ENCODE measurements at regions not wholly inside any gene's neighbourhood (a gene's known extent, or its start where the extent isn't known, plus 50 kb on each side); places are given as distances from the start of the nearest gene placed in this dataset.
"Not testable (repeated sequence)": the region's sequence is repeated elsewhere in the genome, so short reads cannot be mapped to it uniquely, and the experiment has no call there.

GRCh38 chr11:15845261-15845660, 511.1 kb downstream of the SOX6 start:
- H3K4me1 ChIP-seq (ENCODE audit: low read length), result no peaks in the 10 kb centered on the region
- H3K4me2 ChIP-seq (ENCODE audit: low read length), result no peak overlapping the region
- H3K27me3 ChIP-seq (ENCODE audit: low read depth, low read length), result no peaks in the 10 kb centered on the region
- no peaks in the 10 kb centered on the region for H3K79me2 ChIP-seq (ENCODE audit: low read length)
- no peak overlapping the region for H3K4me3 ChIP-seq (ENCODE audit: low read length)
- H3K9me3 ChIP-seq (ENCODE audit: insufficient read depth, low read length), result no peaks in the 10 kb centered on the region
- H4K20me1 ChIP-seq (ENCODE audit: insufficient read depth, low read length), result no peaks in the 10 kb centered on the region
- H2AFZ ChIP-seq (ENCODE audit: low read depth, low read length), result no peak overlapping the region
- no peaks in the 10 kb centered on the region for H3K36me3 ChIP-seq (replicated peaks; ENCODE audit: low read depth, low read length)
- TF ChIP-seq CTCF (IDR thresholded peaks at IDR 0.05; ENCODE audit: low read depth, low read length), result no peak
- no peak for TF ChIP-seq EZH2phosphoT487 (IDR thresholded peaks at IDR 0.05; ENCODE audit: low read depth)
- no peak overlapping the region for H3K9ac ChIP-seq (ENCODE audit: low read length)
- H3K27ac ChIP-seq (ENCODE audit: low read length), result no peak overlapping the region

DNA sequence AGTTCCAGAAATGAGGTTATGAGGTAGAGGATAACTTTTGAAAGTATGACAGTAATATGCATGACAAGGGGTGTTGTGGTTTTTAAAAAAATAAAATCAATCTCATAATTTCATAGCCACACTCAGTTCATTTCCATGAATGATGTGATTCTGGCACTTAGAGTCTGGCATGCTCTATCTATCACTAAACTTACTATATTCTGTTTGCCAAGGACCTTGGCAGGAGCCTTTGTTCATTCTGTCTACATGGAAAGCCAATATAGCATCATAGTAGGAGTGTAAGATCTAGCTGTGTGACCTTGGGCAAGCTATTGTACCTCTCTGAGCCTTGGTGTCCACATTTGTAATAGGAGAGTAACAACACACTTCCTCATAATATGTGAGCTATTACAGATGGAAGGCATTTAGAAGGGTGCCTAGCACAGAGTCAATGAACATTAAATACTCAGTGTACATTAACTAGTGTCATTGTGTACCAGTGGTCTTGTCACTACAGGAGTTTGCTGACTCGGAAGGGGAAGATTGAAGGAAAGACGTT, 507.6 kb downstream of the SOX6 start:
- H4K20me1 ChIP-seq (ENCODE audit: insufficient read depth, low read length), result no peaks in the 10 kb centered on the region
- no peak for TF ChIP-seq CTCF (IDR thresholded peaks at IDR 0.05; ENCODE audit: low read depth, low read length)
- TF ChIP-seq EZH2phosphoT487 (IDR thresholded peaks at IDR 0.05; ENCODE audit: low read depth), result no peak
- no peaks in the 10 kb centered on the region for H3K36me3 ChIP-seq (replicated peaks; ENCODE audit: low read depth, low read length)
- H3K27me3 ChIP-seq (ENCODE audit: low read depth, low read length), result peaks cover 8% of the 10 kb centered on the region; the same call in 1 of the 2 replicates
- H3K27ac ChIP-seq (ENCODE audit: low read length), result no peak overlapping the region
- H3K9me3 ChIP-seq (ENCODE audit: insufficient read depth, low read length), result no peaks in the 10 kb centered on the region
- no peak overlapping the region for H3K4me2 ChIP-seq (ENCODE audit: low read length)
- H3K4me3 ChIP-seq (ENCODE audit: low read length), result no peak overlapping the region
- no peaks in the 10 kb centered on the region for H3K4me1 ChIP-seq (ENCODE audit: low read length)
- H3K79me2 ChIP-seq (ENCODE audit: low read length), result no peaks in the 10 kb centered on the region
- H2AFZ ChIP-seq (ENCODE audit: low read depth, low read length), result no peak overlapping the region
- H3K9ac ChIP-seq (ENCODE audit: low read length), result no peak overlapping the region

DNA sequence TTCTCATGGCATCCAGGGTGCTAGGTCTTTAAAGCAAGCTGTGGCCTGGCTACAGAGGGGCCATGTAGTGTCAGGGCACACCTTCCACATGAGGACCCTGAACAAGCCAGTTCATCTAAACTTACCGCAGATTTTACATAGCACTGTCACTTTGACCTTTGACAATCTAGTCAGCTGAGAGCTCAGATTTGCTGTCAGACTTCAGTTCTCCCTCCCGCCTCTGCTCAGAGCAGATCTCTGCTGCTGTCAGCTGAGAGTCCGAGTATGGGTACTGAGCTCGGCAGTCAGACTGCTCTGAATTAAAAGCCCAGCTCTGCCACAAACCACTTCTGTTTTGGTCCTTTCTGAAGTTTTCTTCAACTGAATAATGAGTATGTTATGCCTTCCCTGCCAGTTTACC, 507.1 kb downstream of the SOX6 start:
- Histone ChIP-seq H3K27me3 (ENCODE audit: low read depth, low read length) (peaks cover 13% of the 10 kb centered on the region; the same call in 1 of the 2 replicates), H3K4me2 (ENCODE audit: low read length) (no peak overlapping the region), H3K36me3 (replicated peaks; ENCODE audit: low read depth, low read length) (no peaks in the 10 kb centered on the region), H3K4me1 (ENCODE audit: low read length) (no peaks in the 10 kb centered on the region), H4K20me1 (ENCODE audit: insufficient read depth, low read length) (no peaks in the 10 kb centered on the region), H3K9me3 (ENCODE audit: insufficient read depth, low read length) (no peaks in the 10 kb centered on the region), H2AFZ (ENCODE audit: low read depth, low read length) (no peak overlapping the region), H3K27ac (ENCODE audit: low read length) (no peak overlapping the region), H3K9ac (ENCODE audit: low read length) (no peak overlapping the region), H3K4me3 (ENCODE audit: low read length) (no peak overlapping the region), H3K79me2 (ENCODE audit: low read length) (no peaks in the 10 kb centered on the region)
- TF ChIP-seq CTCF (IDR thresholded peaks at IDR 0.05; ENCODE audit: low read depth, low read length) (no peak), EZH2phosphoT487 (IDR thresholded peaks at IDR 0.05; ENCODE audit: low read depth) (no peak)

DNA sequence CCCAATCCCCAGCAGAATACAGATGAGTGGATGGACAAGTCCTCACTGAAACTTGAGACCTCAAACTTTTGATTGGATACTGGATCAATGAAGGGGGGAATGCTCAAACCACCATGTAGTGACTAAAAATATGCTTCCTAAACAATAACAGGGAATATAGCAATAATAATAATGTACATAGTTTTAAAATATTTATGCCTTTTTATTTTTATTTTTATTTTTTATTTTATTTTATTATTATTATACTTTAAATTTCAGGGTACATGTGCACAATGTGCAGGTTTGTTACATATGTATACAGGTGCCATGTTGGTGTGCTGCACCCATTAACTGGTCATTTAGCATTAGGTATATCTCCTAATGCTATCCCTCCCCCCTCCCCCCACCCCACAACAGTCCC, 506.0 kb downstream of the SOX6 start:
- H3K4me2 ChIP-seq (ENCODE audit: low read length); H3K9ac ChIP-seq (ENCODE audit: low read length); H3K79me2 ChIP-seq (ENCODE audit: low read length); H3K4me1 ChIP-seq (ENCODE audit: low read length); H2AFZ ChIP-seq (ENCODE audit: low read depth, low read length); H3K27ac ChIP-seq (ENCODE audit: low read length); H3K36me3 ChIP-seq (replicated peaks; ENCODE audit: low read depth, low read length); H3K9me3 ChIP-seq (ENCODE audit: insufficient read depth, low read length); H4K20me1 ChIP-seq (ENCODE audit: insufficient read depth, low read length); H3K4me3 ChIP-seq (ENCODE audit: low read length): not testable (repeated sequence)
- peaks cover 19% of the 10 kb centered on the region; the same call in 1 of the 2 replicates for H3K27me3 ChIP-seq (ENCODE audit: low read depth, low read length)
